ENCODE measurements at regions not wholly inside any gene's neighbourhood (a gene's known extent, or its start where the extent isn't known, plus 50 kb on each side); places are given as distances from the start of the nearest gene placed in this dataset.
"Not testable (repeated sequence)": the region's sequence is repeated elsewhere in the genome, so short reads cannot be mapped to it uniquely, and the experiment has no call there.

DNA sequence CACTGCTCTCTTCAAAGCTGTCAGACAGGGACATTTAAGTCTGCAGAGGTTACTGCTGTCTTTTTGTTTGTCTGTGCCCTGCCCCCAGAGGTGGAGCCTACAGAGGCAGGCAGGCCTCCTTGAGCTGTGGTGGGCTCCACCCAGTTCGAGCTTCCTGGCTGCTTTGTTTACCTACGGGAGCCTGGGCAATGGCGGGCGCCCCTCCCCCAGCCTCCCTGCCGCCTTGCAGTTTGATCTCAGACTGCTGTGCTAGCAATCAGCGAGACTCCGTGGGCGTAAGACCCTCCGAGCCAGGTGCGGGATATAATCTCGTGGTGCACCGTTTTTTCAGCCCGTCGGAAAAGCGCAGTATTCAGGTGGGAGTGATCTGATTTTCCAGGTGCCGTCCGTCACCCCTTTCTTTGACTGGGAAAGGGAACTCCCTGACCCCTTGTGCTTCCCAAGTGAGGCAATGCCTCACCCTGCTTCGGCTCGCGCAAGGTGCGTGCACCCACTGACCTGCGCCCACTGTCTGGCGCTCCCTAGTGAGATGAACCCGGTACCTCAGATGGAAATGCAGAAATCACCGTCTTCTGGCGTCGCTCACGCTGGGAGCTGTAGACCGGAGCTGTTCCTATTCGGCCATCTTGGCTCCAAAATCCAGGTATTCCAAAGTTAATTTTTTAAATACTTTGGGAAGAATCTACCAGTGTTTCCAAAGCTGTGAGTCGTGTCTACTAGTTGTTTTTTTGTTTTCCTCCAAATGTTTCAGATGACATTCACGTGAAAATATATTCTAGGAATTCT is 448.5 kb upstream of the FOXG1 start:
- TF ChIP-seq, protein P1, sequence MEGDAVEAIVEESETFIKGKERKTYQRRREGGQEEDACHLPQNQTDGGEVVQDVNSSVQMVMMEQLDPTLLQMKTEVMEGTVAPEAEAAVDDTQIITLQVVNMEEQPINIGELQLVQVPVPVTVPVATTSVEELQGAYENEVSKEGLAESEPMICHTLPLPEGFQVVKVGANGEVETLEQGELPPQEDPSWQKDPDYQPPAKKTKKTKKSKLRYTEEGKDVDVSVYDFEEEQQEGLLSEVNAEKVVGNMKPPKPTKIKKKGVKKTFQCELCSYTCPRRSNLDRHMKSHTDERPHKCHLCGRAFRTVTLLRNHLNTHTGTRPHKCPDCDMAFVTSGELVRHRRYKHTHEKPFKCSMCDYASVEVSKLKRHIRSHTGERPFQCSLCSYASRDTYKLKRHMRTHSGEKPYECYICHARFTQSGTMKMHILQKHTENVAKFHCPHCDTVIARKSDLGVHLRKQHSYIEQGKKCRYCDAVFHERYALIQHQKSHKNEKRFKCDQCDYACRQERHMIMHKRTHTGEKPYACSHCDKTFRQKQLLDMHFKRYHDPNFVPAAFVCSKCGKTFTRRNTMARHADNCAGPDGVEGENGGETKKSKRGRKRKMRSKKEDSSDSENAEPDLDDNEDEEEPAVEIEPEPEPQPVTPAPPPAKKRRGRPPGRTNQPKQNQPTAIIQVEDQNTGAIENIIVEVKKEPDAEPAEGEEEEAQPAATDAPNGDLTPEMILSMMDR (conservative IDR thresholded peaks at IDR 0.05; ENCODE audit: low read depth, low read length): not testable (repeated sequence)
- not testable (repeated sequence) for TF ChIP-seq EZH2 (IDR thresholded peaks at IDR 0.05; ENCODE audit: borderline replicate concordance, low read depth, low read length, poor library complexity, severe bottlenecking)

Data from A673 (cell line).